H9 (cell line): ENCODE measurements at regions not wholly inside any gene's neighbourhood (a gene's known extent, or its start where the extent isn't known, plus 50 kb on each side); places are given as distances from the start of the nearest gene placed in this dataset.

Source experiments
- DNase-seq: peaks from one replicate; pipeline ENCODE4 v3.0.0-alpha.2; 2017
- H2AFZ ChIP-seq: one replicate; pipeline ENCODE4 v1.6.1; 2013; ENCODE audit warnings: mild to moderate bottlenecking, low read length, control low read depth, moderate library complexity
- H2AK5ac ChIP-seq: 2 replicates; pipeline ENCODE4 v1.6.1; 2013; ENCODE audit warnings: low read length, control low read depth, mixed read lengths; ENCODE audit not compliant: insufficient read length
- H2BK120ac ChIP-seq: one replicate; pipeline ENCODE4 v1.6.1; 2013; ENCODE audit warnings: low read depth, mild to moderate bottlenecking, low read length, control low read depth, inconsistent platforms; ENCODE audit not compliant: poor library complexity, severe bottlenecking
- H2BK12ac ChIP-seq: 2 replicates; pipeline ENCODE4 v1.6.1; 2013; ENCODE audit warnings: low read length, control low read depth, mixed read lengths, low read depth; ENCODE audit not compliant: insufficient read length
- H2BK15ac ChIP-seq: 2 replicates; pipeline ENCODE4 v1.6.1; 2013; ENCODE audit warnings: low read depth, low read length, control low read depth
- H2BK20ac ChIP-seq: one replicate; pipeline ENCODE4 v1.6.1; 2013; ENCODE audit warnings: low read depth, mild to moderate bottlenecking, low read length, control low read depth, inconsistent platforms; ENCODE audit not compliant: poor library complexity, severe bottlenecking
- H2BK5ac ChIP-seq: 2 replicates; pipeline ENCODE4 v1.6.1; 2013; ENCODE audit warnings: low read length, control low read depth, mixed read lengths; ENCODE audit not compliant: insufficient read length
- H3K14ac ChIP-seq: 2 replicates; pipeline ENCODE4 v1.6.1; 2013; ENCODE audit warnings: low read length, control low read depth; ENCODE audit not compliant: insufficient read depth
- H3K18ac ChIP-seq: 2 replicates; pipeline ENCODE4 v1.6.1; 2013; ENCODE audit warnings: low read depth, mild to moderate bottlenecking, mixed read lengths, low read length, control low read depth; ENCODE audit not compliant: insufficient read length
- H3K23ac ChIP-seq: 2 replicates; pipeline ENCODE4 v1.6.1; 2013; ENCODE audit warnings: low read length, control low read depth, mixed read lengths, low read depth; ENCODE audit not compliant: insufficient read length
- H3K23me2 ChIP-seq: 2 replicates; pipeline ENCODE4 v1.6.1; 2013; ENCODE audit warnings: low read depth, mild to moderate bottlenecking, mixed read lengths, low read length, control low read depth; ENCODE audit not compliant: insufficient read length, poor library complexity, severe bottlenecking
- H3K27ac ChIP-seq: 2 replicates; pipeline ENCODE4 v1.5.1; 2013; ENCODE audit warnings: low read length, control low read depth, mixed read lengths, low read depth; ENCODE audit not compliant: insufficient read length
- H3K27me3 ChIP-seq: 2 replicates; pipeline ENCODE4 v1.6.1; 2013; ENCODE audit warnings: low read length, control low read depth, inconsistent platforms; ENCODE audit not compliant: insufficient read depth
- H3K4ac ChIP-seq: 2 replicates; pipeline ENCODE4 v1.6.1; 2013; ENCODE audit warnings: low read depth, mild to moderate bottlenecking, control low read depth, inconsistent platforms, low read length, moderate library complexity
- H3K4me1 ChIP-seq: 2 replicates; pipeline ENCODE4 v1.6.1; 2013; ENCODE audit warnings: low read length, control low read depth, inconsistent platforms; ENCODE audit not compliant: insufficient read depth
- H3K4me2 ChIP-seq: 2 replicates; pipeline ENCODE4 v1.6.1; 2013; ENCODE audit warnings: low read length, control low read depth, mixed read lengths; ENCODE audit not compliant: insufficient read length, insufficient read depth
- H3K56ac ChIP-seq: 2 replicates; pipeline ENCODE4 v1.6.1; 2013; ENCODE audit warnings: low read depth, mild to moderate bottlenecking, mixed read lengths, low read length, control low read depth; ENCODE audit not compliant: insufficient read length
- H3K79me1 ChIP-seq: 2 replicates; pipeline ENCODE4 v1.6.1; 2013; ENCODE audit warnings: low read depth, mild to moderate bottlenecking, moderate library complexity, low read length, control low read depth, inconsistent platforms; ENCODE audit not compliant: insufficient read depth, poor library complexity, severe bottlenecking
- H3K79me2 ChIP-seq: 2 replicates; pipeline ENCODE4 v1.6.1; 2013; ENCODE audit warnings: low read length, control low read depth, inconsistent platforms; ENCODE audit not compliant: insufficient read depth
- H3K9ac ChIP-seq: 2 replicates; pipeline ENCODE4 v1.6.1; 2013; ENCODE audit warnings: low read length, control low read depth, mixed read lengths; ENCODE audit not compliant: insufficient read length; ENCODE audit errors: extremely low read depth
- H3K9me3 ChIP-seq: one replicate; pipeline ENCODE4 v1.6.1; 2013; ENCODE audit warnings: low read depth, low read length, inconsistent platforms; ENCODE audit not compliant: control insufficient read depth
- H3T11ph ChIP-seq: one replicate; pipeline ENCODE4 v1.6.1; 2013; ENCODE audit warnings: mild to moderate bottlenecking, low read length, control low read depth, inconsistent platforms
- H4K20me1 ChIP-seq: one replicate; pipeline ENCODE4 v1.6.1; 2013; ENCODE audit not compliant: control insufficient read depth, insufficient read length, insufficient read depth
- H4K5ac ChIP-seq: 2 replicates; pipeline ENCODE4 v1.6.1; 2013; ENCODE audit warnings: low read depth, mild to moderate bottlenecking, mixed read lengths, low read length, control low read depth; ENCODE audit not compliant: insufficient read length
- H4K8ac ChIP-seq: replicated peaks from 2 replicates; pipeline ENCODE4 v1.6.1; 2013; ENCODE audit warnings: low read length, control low read depth, mixed read lengths, low read depth; ENCODE audit not compliant: insufficient read length
- H4K91ac ChIP-seq: 2 replicates; pipeline ENCODE4 v1.6.1; 2013; ENCODE audit warnings: low read depth, mild to moderate bottlenecking, moderate library complexity, mixed read lengths, low read length, control low read depth; ENCODE audit not compliant: insufficient read length
- H3K27ac Mint-ChIP-seq, 3 experiments: 2 replicates in 2 of 3; 3 replicates in 1 of 3; pipeline ENCODE4 v1.8.0; 2020 to 2021; ENCODE audit warnings: mixed read lengths in 3 of 3, mild to moderate bottlenecking in 1 of 3, moderate library complexity in 1 of 3
- H3K27me3 Mint-ChIP-seq: 2 replicates; pipeline ENCODE4 v1.8.0; 2021; ENCODE audit warnings: low read depth, mild to moderate bottlenecking, moderate library complexity, mixed read lengths
- H3K36me3 Mint-ChIP-seq, 3 experiments: 2 replicates in 2 of 3; 3 replicates in 1 of 3; pipeline ENCODE4 v1.8.0; 2020 to 2021; ENCODE audit warnings: low read depth in 3 of 3, mixed read lengths in 3 of 3; ENCODE audit not compliant: insufficient read depth in 1 of 3
- H3K4me1 Mint-ChIP-seq, 2 experiments: 2 replicates each; pipeline ENCODE4 v1.8.0; 2020; ENCODE audit warnings: mixed read lengths in 2 of 2
- H3K4me3 Mint-ChIP-seq, 2 experiments: 2 replicates in 1 of 2; 3 replicates in 1 of 2; pipeline ENCODE4 v1.8.0; 2020 to 2021; ENCODE audit warnings: mild to moderate bottlenecking in 2 of 2, mixed read lengths in 2 of 2, moderate library complexity in 1 of 2
- H3K9me3 Mint-ChIP-seq, 2 experiments: 2 replicates in 1 of 2; 3 replicates in 1 of 2; pipeline ENCODE4 v1.8.0; 2020; ENCODE audit warnings: mild to moderate bottlenecking in 2 of 2, mixed read lengths in 2 of 2, moderate library complexity in 1 of 2
- WGBS: extraction: QIAGEN DNeasy Blood & Tissue Kit; methylation state at CpG from one replicate; pipeline ENCODE4 v1.1.7; 2013; ENCODE audit warnings: missing lambda C conversion rate, low lambda C conversion rate, mixed read lengths; ENCODE audit not compliant: insufficient read length; ENCODE audit errors: extremely low coverage; 5-methylcytosine and 5-hydroxymethylcytosine counted together
- TF ChIP-seq, protein P1 (sequence below): fragments of 200-600 bp; sonication (generic); conservative IDR thresholded peaks from 3 replicates; pipeline ENCODE4 v1.8.0; 2021; ENCODE audit warnings: antibody characterized with exemption, mild to moderate bottlenecking

DNA sequence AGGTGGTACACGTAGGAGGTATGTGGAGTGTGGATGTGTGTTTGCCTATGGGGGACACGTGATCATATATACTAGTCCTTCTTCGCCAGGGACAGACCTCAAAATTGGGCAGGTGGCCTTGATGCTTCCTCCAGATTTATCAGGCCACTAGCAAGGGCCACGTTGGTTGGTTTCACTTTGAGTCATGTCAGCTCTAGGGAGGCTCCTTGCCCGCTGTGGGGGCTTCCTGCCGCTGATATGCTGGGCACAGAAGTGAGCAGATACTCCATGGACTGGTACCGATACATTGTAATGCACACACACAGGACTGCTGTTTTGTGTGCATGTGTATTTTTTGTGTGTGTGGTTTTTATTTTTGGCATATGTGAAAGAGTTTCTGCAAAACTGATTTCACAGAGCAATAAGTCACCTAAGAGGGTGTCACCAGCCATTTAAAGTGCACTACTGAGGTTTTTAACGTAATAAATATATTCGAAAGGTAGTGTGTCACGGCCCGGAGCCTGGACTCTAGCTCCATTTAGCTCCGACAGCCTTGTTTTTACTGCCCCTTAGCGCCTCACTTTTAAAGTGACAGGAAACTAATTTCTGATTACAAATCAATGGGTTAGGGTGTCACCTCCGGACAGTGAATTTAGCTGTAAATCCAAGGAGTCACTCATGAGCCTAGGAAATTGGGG lies 605.5 kb upstream of the SALL1 start:
- no peak overlapping the region for H2BK20ac ChIP-seq
- no peak overlapping the region for H2BK12ac ChIP-seq
- no peak overlapping the region for H3K14ac ChIP-seq
- no peak overlapping the region for H3T11ph ChIP-seq
- H2AFZ ChIP-seq = no peak overlapping the region
- no peak overlapping the region for H3K4me2 ChIP-seq
- Mint-ChIP-seq H3K27me3 (peaks cover 3% of the 10 kb centered on the region; the same call in 1 of the 2 replicates), H3K4me1 (peaks cover 52 to 56% of the 10 kb centered on the region in 2 experiments), H3K27ac (no peak overlapping the region), H3K36me3 (no peaks in the 10 kb centered on the region), H3K4me3 (no peak overlapping the region), H3K9me3 (no peaks in the 10 kb centered on the region)
- H3K79me1 ChIP-seq = no peaks in the 10 kb centered on the region
- no peak overlapping the region for H3K18ac ChIP-seq
- H3K23me2 ChIP-seq = no peaks in the 10 kb centered on the region
- no peak for DNase-seq
- H3K23ac ChIP-seq = no peak overlapping the region
- H2AK5ac ChIP-seq = no peak overlapping the region
- no peaks in the 10 kb centered on the region for H3K9me3 ChIP-seq
- no peak overlapping the region for H3K4ac ChIP-seq
- WGBS = no CpG with 5 or more reads among the region's 14 CpGs
- no peak overlapping the region for H3K27ac ChIP-seq
- H2BK15ac ChIP-seq = no peak overlapping the region
- H3K27me3 ChIP-seq = no peaks in the 10 kb centered on the region
- H4K5ac ChIP-seq = no peak overlapping the region
- no peak overlapping the region for H3K56ac ChIP-seq
- H3K4me1 ChIP-seq = peaks cover 6% of the 10 kb centered on the region; the same call in 1 of the 2 replicates
- H2BK120ac ChIP-seq = no peak overlapping the region
- no peak overlapping the region for H4K91ac ChIP-seq
- no peak overlapping the region for H2BK5ac ChIP-seq
- H4K8ac ChIP-seq = no peak overlapping the region
- no peak overlapping the region for H3K9ac ChIP-seq
- no peaks in the 10 kb centered on the region for H3K79me2 ChIP-seq
- TF ChIP-seq, protein P1, sequence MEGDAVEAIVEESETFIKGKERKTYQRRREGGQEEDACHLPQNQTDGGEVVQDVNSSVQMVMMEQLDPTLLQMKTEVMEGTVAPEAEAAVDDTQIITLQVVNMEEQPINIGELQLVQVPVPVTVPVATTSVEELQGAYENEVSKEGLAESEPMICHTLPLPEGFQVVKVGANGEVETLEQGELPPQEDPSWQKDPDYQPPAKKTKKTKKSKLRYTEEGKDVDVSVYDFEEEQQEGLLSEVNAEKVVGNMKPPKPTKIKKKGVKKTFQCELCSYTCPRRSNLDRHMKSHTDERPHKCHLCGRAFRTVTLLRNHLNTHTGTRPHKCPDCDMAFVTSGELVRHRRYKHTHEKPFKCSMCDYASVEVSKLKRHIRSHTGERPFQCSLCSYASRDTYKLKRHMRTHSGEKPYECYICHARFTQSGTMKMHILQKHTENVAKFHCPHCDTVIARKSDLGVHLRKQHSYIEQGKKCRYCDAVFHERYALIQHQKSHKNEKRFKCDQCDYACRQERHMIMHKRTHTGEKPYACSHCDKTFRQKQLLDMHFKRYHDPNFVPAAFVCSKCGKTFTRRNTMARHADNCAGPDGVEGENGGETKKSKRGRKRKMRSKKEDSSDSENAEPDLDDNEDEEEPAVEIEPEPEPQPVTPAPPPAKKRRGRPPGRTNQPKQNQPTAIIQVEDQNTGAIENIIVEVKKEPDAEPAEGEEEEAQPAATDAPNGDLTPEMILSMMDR = no peak; the same call in 2 of the 3 replicates
- no peaks in the 10 kb centered on the region for H4K20me1 ChIP-seq
